GM12878 (cell line): ENCODE measurements at regions not wholly inside any gene's neighbourhood (a gene's known extent, or its start where the extent isn't known, plus 50 kb on each side); places are given as distances from the start of the nearest gene placed in this dataset.

Experiments used
- ATAC-seq: fragments of 200-7000 bp; cut with Tn5 transposase; 3 replicates; pipeline ENCODE4 v1.9.1; 2020; ENCODE audit warnings: mild to moderate bottlenecking, moderate library complexity
- BruUV-seq: library from RNA; stranded (reverse); fragments of 400-500 nt; replicated peaks from 2 replicates; lab custom pipeline; 2021; lab: Mats Ljungman, UMichigan
- CTCF ChIA-PET: fragments of 300-600 bp; sonication (Branson Sonifier 250); formaldehyde crosslinking; extraction: SDS; loops from one replicate; lab custom pipeline; 2021; ENCODE audit warnings: inconsistent platforms; lab: Yijun Ruan, JAX
- POLR2A ChIA-PET: fragments of 350-600 bp; formaldehyde crosslinking; extraction: SDS; loops from one replicate; lab custom pipeline; 2021; ENCODE audit warnings: inconsistent platforms; lab: Charles Lee
- RAD21 ChIA-PET: fragments of 300-600 bp; sonication (Branson Sonifier 250); formaldehyde crosslinking; loops from one replicate; lab custom pipeline; 2023; ENCODE audit warnings: antibody characterized with exemption; ENCODE audit not compliant: unreplicated experiment; lab: Charles Lee
- SMC1A ChIA-PET: fragments of 300-600 bp; sonication (Branson Sonifier 250); formaldehyde crosslinking; loops from one replicate; lab custom pipeline; 2023; ENCODE audit not compliant: unreplicated experiment, uncharacterized antibody; lab: Charles Lee
- DNase-seq: peaks from one replicate; pipeline ENCODE4 v3.0.0-alpha.2; 2011; ENCODE audit warnings: low read depth, low spot score
- FAIRE-seq: peaks from 3 replicates; lab custom pipeline; 2011; peaks lifted over from hg19 to GRCh38; lab: Jason Lieb, UNC
- H2AFZ ChIP-seq: 2 replicates; pipeline ENCODE4 v1.6.0; 2011; ENCODE audit warnings: low read depth, low read length, control low read depth; ENCODE audit not compliant: control insufficient read depth
- H3K27ac ChIP-seq: 2 replicates; pipeline ENCODE4 v1.5.1; 2011; ENCODE audit warnings: control low read depth; ENCODE audit not compliant: control insufficient read depth, insufficient read depth
- H3K27me3 ChIP-seq, 2 experiments: replicated peaks in 1 of 2; 2 replicates each; pipeline versions ENCODE4 v1.6.0 to v1.6.1; 2011; ENCODE audit warnings: low read length in 1 of 2; ENCODE audit not compliant: control insufficient read depth in 2 of 2, insufficient read depth in 2 of 2
- H3K36me3 ChIP-seq, 2 experiments: 2 replicates each; pipeline ENCODE4 v1.5.1; 2011; ENCODE audit warnings: low read length in 1 of 2; ENCODE audit not compliant: control insufficient read depth in 2 of 2, insufficient read depth in 2 of 2
- H3K4me1 ChIP-seq: 2 replicates; pipeline ENCODE4 v1.6.1; 2011; ENCODE audit warnings: mild to moderate bottlenecking, low read length, moderate library complexity, mixed read lengths; ENCODE audit not compliant: control insufficient read depth, insufficient read depth
- H3K4me2 ChIP-seq: 2 replicates; pipeline ENCODE4 v1.6.0; 2011; ENCODE audit warnings: control low read depth; ENCODE audit not compliant: control insufficient read depth, insufficient read depth
- H3K4me3 ChIP-seq: fragments of 200-600 bp; sonication (generic); 2 replicates; pipeline ENCODE4 v1.5.1; 2016
- H3K79me2 ChIP-seq: 2 replicates; pipeline ENCODE4 v1.6.0; 2011; ENCODE audit warnings: low read length; ENCODE audit not compliant: control insufficient read depth, insufficient read depth
- H3K9ac ChIP-seq: 2 replicates; pipeline ENCODE4 v1.8.0; 2011; ENCODE audit warnings: low read length, control low read depth, mixed read lengths; ENCODE audit not compliant: control insufficient read depth, insufficient read depth
- H3K9me3 ChIP-seq: replicated peaks from 3 replicates; pipeline ENCODE4 v1.5.1; 2011; ENCODE audit warnings: mild to moderate bottlenecking, low read length; ENCODE audit not compliant: control insufficient read depth, insufficient read depth
- H4K20me1 ChIP-seq: 2 replicates; pipeline ENCODE4 v1.6.0; 2011; ENCODE audit not compliant: control insufficient read depth, insufficient read depth
- CHD4 ChIP-seq: fragments of 200-600 bp; sonication (generic); IDR thresholded peaks from 2 replicates; pipeline ENCODE4 v1.6.1; 2016; ENCODE audit warnings: mild to moderate bottlenecking
- EGR1 ChIP-seq, 2 experiments: IDR thresholded peaks; 1 replicate in 1 of 2; 2 replicates in 1 of 2; pipeline ENCODE4 v1.6.1; 2011 to 2012; ENCODE audit warnings: low read depth in 2 of 2, low read length in 2 of 2, borderline replicate concordance in 1 of 2, mild to moderate bottlenecking in 1 of 2, moderate library complexity in 1 of 2
- FOXK2 ChIP-seq: fragments of 450-650 bp; IDR thresholded peaks from 2 replicates; pipeline ENCODE4 v1.6.1; 2017; ENCODE audit warnings: mild to moderate bottlenecking, moderate library complexity
- JUNB ChIP-seq: IDR thresholded peaks from 2 replicates; pipeline ENCODE4 v1.6.1; 2016; ENCODE audit warnings: antibody characterized with exemption, mild to moderate bottlenecking
- MTA2 ChIP-seq: fragments of 450-650 bp; IDR thresholded peaks from 2 replicates; pipeline ENCODE4 v1.6.1; 2016; ENCODE audit warnings: low read depth, mild to moderate bottlenecking, moderate library complexity
- POLR2AphosphoS2 ChIP-seq: IDR thresholded peaks from 2 replicates; pipeline ENCODE4 v1.6.1; 2011; ENCODE audit warnings: low read depth, mild to moderate bottlenecking, low read length, improper control_type of control experiment, moderate library complexity
- RFX5 ChIP-seq: IDR thresholded peaks from 2 replicates; pipeline ENCODE4 v1.6.1; 2011; ENCODE audit warnings: low read depth, low read length, improper control_type of control experiment
- SMAD5 ChIP-seq: IDR thresholded peaks from 2 replicates; pipeline ENCODE4 v1.6.1; 2016; ENCODE audit warnings: antibody characterized with exemption, low read depth
- YY1 ChIP-seq: IDR thresholded peaks from 2 replicates; pipeline ENCODE4 v1.6.1; 2011; ENCODE audit warnings: low read depth, mild to moderate bottlenecking, low read length
- WGBS: methylation state at CpG from one replicate; pipeline ENCODE4 v1.1.6; 2016; ENCODE audit warnings: low lambda C conversion rate; ENCODE audit not compliant: insufficient replicate concordance, insufficient coverage; ENCODE audit errors: missing lambda C conversion rate; 5-methylcytosine and 5-hydroxymethylcytosine counted together
- in situ Hi-C: fragments of 300-500 bp; cut with MboI; formaldehyde crosslinking; loops from 9 replicates; pipeline ENCODE4 v1.14.3; 2018; ENCODE audit warnings: mixed read lengths
- intact Hi-C: fragments of 100-400 bp; cut with micrococcal nuclease; formaldehyde crosslinking; loops from one replicate; pipeline ENCODE4 v1.14.2; 2022; ENCODE audit not compliant: unreplicated experiment
- TF ChIP-seq, protein P1 (sequence below): IDR thresholded peaks from 2 replicates; pipeline ENCODE4 v1.6.1; 2011; ENCODE audit warnings: low read depth, mild to moderate bottlenecking, low read length, moderate library complexity, borderline replicate concordance; ENCODE audit errors: extremely low read depth
- TF ChIP-seq, protein P2 (sequence below): fragments of 450-650 bp; IDR thresholded peaks from 2 replicates; pipeline ENCODE4 v1.6.1; 2017; ENCODE audit warnings: mild to moderate bottlenecking
- TF ChIP-seq, protein P3 (sequence below): fragments of 450-650 bp; formaldehyde crosslinking; IDR thresholded peaks from 2 replicates; pipeline ENCODE4 v1.5.0; 2022; ENCODE audit warnings: mild to moderate bottlenecking, missing genetic modification characterization

DNA sequence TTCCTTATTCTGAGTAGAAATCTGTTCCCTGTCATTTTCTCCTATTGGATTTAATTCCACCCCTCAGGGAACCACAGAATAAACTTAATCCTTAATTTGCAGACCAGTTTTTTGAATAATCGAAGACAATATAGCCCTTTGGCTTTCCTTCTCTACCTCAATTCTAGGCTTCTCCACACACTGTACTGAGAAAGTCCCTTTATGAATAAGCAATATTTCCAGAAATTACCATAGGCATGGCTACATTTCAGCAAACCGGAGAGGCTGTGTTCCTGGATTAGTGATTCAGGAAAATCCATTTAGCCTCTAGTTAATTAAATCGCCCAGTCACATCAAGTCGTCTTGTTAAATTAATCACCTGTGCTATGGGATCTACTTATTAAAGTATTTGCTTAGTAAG is 125.1 kb downstream of the ANAPC4 start:
- BruUV-seq: no TSS peak
- H3K4me1 ChIP-seq: no peaks in the 10 kb centered on the region
- no peak for DNase-seq
- TF ChIP-seq, protein P1, sequence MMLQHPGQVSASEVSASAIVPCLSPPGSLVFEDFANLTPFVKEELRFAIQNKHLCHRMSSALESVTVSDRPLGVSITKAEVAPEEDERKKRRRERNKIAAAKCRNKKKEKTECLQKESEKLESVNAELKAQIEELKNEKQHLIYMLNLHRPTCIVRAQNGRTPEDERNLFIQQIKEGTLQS: no peak
- TF ChIP-seq SMAD5 (no peak), POLR2AphosphoS2 (no peak), MTA2 (no peak), CHD4 (no peak), RFX5 (no peak), FOXK2 (no peak), JUNB (no peak), YY1 (no peak), EGR1 (IDR thresholded peaks at IDR 0.05; ENCODE audit: borderline replicate concordance in 1 of 2, low read depth in 2 of 2, low read length in 2 of 2) (no peak)
- TF ChIP-seq, protein P2, sequence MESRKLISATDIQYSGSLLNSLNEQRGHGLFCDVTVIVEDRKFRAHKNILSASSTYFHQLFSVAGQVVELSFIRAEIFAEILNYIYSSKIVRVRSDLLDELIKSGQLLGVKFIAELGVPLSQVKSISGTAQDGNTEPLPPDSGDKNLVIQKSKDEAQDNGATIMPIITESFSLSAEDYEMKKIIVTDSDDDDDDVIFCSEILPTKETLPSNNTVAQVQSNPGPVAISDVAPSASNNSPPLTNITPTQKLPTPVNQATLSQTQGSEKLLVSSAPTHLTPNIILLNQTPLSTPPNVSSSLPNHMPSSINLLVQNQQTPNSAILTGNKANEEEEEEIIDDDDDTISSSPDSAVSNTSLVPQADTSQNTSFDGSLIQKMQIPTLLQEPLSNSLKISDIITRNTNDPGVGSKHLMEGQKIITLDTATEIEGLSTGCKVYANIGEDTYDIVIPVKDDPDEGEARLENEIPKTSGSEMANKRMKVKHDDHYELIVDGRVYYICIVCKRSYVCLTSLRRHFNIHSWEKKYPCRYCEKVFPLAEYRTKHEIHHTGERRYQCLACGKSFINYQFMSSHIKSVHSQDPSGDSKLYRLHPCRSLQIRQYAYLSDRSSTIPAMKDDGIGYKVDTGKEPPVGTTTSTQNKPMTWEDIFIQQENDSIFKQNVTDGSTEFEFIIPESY: no peak
- TF ChIP-seq, protein P3, sequence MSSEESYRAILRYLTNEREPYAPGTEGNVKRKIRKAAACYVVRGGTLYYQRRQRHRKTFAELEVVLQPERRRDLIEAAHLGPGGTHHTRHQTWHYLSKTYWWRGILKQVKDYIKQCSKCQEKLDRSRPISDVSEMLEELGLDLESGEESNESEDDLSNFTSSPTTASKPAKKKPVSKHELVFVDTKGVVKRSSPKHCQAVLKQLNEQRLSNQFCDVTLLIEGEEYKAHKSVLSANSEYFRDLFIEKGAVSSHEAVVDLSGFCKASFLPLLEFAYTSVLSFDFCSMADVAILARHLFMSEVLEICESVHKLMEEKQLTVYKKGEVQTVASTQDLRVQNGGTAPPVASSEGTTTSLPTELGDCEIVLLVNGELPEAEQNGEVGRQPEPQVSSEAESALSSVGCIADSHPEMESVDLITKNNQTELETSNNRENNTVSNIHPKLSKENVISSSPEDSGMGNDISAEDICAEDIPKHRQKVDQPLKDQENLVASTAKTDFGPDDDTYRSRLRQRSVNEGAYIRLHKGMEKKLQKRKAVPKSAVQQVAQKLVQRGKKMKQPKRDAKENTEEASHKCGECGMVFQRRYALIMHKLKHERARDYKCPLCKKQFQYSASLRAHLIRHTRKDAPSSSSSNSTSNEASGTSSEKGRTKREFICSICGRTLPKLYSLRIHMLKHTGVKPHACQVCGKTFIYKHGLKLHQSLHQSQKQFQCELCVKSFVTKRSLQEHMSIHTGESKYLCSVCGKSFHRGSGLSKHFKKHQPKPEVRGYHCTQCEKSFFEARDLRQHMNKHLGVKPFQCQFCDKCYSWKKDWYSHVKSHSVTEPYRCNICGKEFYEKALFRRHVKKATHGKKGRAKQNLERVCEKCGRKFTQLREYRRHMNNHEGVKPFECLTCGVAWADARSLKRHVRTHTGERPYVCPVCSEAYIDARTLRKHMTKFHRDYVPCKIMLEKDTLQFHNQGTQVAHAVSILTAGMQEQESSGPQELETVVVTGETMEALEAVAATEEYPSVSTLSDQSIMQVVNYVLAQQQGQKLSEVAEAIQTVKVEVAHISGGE (CRISPR knock-in tag): no peak
- TF ChIP-seq, all 136 proteins: peak for 0
- ATAC-seq: no peak
- H3K4me2 ChIP-seq: no peak overlapping the region
- RAD21 ChIA-PET: no interaction called here
- POLR2A ChIA-PET: no interaction called here
- CTCF ChIA-PET: no interaction called here
- in situ Hi-C loops: no loop called here
- H3K9ac ChIP-seq: no peak overlapping the region
- no peak overlapping the region for H3K4me3 ChIP-seq
- H4K20me1 ChIP-seq: no peaks in the 10 kb centered on the region
- no peaks in the 10 kb centered on the region for H3K36me3 ChIP-seq
- intact Hi-C loops: no loop called here
- H3K27ac ChIP-seq: no peak overlapping the region
- SMC1A ChIA-PET: no interaction called here
- H3K9me3 ChIP-seq: no peaks in the 10 kb centered on the region
- no peaks in the 10 kb centered on the region for H3K79me2 ChIP-seq
- 43% methylated on average over 4 of the region's 4 CpGs for WGBS
- no peaks in the 10 kb centered on the region for H3K27me3 ChIP-seq
- no peak overlapping the region for H2AFZ ChIP-seq
- no peak for FAIRE-seq
